B cell (primary cell): ENCODE measurements at regions not wholly inside any gene's neighbourhood (a gene's known extent, or its start where the extent isn't known, plus 50 kb on each side); places are given as distances from the start of the nearest gene placed in this dataset.

Source experiments
- ATAC-seq: fragments of 200-7000 bp; cut with Tn5 transposase; one replicate; pipeline ENCODE4 v1.10.0; 2021; ENCODE audit warnings: low read depth, mild to moderate bottlenecking, moderate number of reproducible peaks, moderate library complexity
- CTCF ChIA-PET: fragments of 350-600 bp; sonication (Branson Sonifier 250); formaldehyde crosslinking; loops from one replicate; lab custom pipeline; 2021; ENCODE audit warnings: antibody characterized with exemption, inconsistent platforms; lab: Charles Lee
- POLR2A ChIA-PET: fragments of 350-600 bp; sonication (Branson Sonifier 250); formaldehyde crosslinking; loops from one replicate; lab custom pipeline; 2021; ENCODE audit warnings: antibody characterized with exemption; lab: Charles Lee
- DNase-seq: peaks from one replicate; pipeline ENCODE4 v3.0.0; 2013
- H2AFZ ChIP-seq: 2 replicates; pipeline ENCODE4 v1.6.1; 2012; ENCODE audit warnings: mild to moderate bottlenecking, low read depth, low read length; ENCODE audit not compliant: insufficient read depth, poor library complexity, severe bottlenecking
- H3K27ac ChIP-seq, 2 donors: 1 replicate in 1 of 2; 2 replicates in 1 of 2; pipeline ENCODE4 v1.5.1; 2012 to 2013; ENCODE audit warnings: low read length in 2 of 2, mild to moderate bottlenecking in 2 of 2, moderate library complexity in 1 of 2
- H3K27me3 ChIP-seq, 4 experiments: fragments of 200-600 bp in 1 of 4; sonication (generic) in 1 of 4; replicated peaks in 1 of 4; 1 replicate in 2 of 4; 2 replicates in 2 of 4; pipeline versions ENCODE4 v1.6.1 to v1.7.0; 2013 to 2016; ENCODE audit warnings: low read length in 3 of 4, mild to moderate bottlenecking in 2 of 4, mixed read lengths in 1 of 4, moderate library complexity in 1 of 4; ENCODE audit not compliant: insufficient read depth in 4 of 4, control insufficient read depth in 3 of 4; ENCODE audit errors: control extremely low read depth in 1 of 4
- H3K36me3 ChIP-seq, 2 experiments: replicated peaks in 1 of 2; 1 replicate in 1 of 2; 2 replicates in 1 of 2; pipeline versions ENCODE4 v1.6.1 to v1.7.1; 2013; ENCODE audit warnings: low read length in 1 of 2; ENCODE audit not compliant: insufficient read depth in 2 of 2, control insufficient read depth in 1 of 2; ENCODE audit errors: control extremely low read depth in 1 of 2, extremely low read depth in 1 of 2
- H3K4me1 ChIP-seq, 2 donors: fragments of 200-600 bp in 1 of 2; sonication (generic) in 1 of 2; 1 replicate in 1 of 2; 2 replicates in 1 of 2; pipeline versions ENCODE4 v1.5.1 to v1.6.1; 2013 to 2017; ENCODE audit warnings: low read length in 2 of 2; ENCODE audit not compliant: control insufficient read depth in 2 of 2, insufficient read depth in 2 of 2
- H3K4me2 ChIP-seq: replicated peaks from 2 replicates; pipeline ENCODE3; 2012; ENCODE audit warnings: mild to moderate bottlenecking, low read depth, low read length; ENCODE audit not compliant: poor library complexity, severe bottlenecking
- H3K4me3 ChIP-seq, 5 experiments: fragments of 200-600 bp in 1 of 5; sonication (generic) in 1 of 5; 1 replicate in 3 of 5; 2 replicates in 2 of 5; pipeline versions ENCODE4 v1.5.1 to v1.7.0; 2011 to 2016; ENCODE audit warnings: low read length in 4 of 5, mild to moderate bottlenecking in 4 of 5, low read depth in 2 of 5, control low read depth in 1 of 5, moderate library complexity in 1 of 5; ENCODE audit not compliant: insufficient read depth in 1 of 5; ENCODE audit errors: control extremely low read depth in 1 of 5, extremely low read depth in 1 of 5
- H3K79me2 ChIP-seq: fragments of 200-600 bp; sonication (generic); one replicate; pipeline ENCODE4 v1.6.0; 2016; ENCODE audit warnings: low read length; ENCODE audit not compliant: control insufficient read depth, insufficient read depth
- H3K9ac ChIP-seq: fragments of 200-600 bp; sonication (generic); 2 replicates; pipeline ENCODE4 v1.6.1; 2017; ENCODE audit warnings: mild to moderate bottlenecking, low read length, moderate library complexity
- H3K9me3 ChIP-seq, 3 donors: one replicate each; pipeline versions ENCODE4 v1.6.1 to v1.7.1; 2013; ENCODE audit warnings: low read length in 2 of 3; ENCODE audit not compliant: control insufficient read depth in 2 of 3, insufficient read depth in 1 of 3; ENCODE audit errors: control extremely low read depth in 1 of 3
- H4K20me1 ChIP-seq: 2 replicates; pipeline ENCODE4 v1.6.0; 2012; ENCODE audit warnings: mild to moderate bottlenecking, low read length; ENCODE audit not compliant: insufficient read depth, control insufficient read depth, poor library complexity, severe bottlenecking
- H3K27ac Mint-ChIP-seq: one replicate; pipeline ENCODE4 v1.8.0; 2021; ENCODE audit warnings: mixed read lengths
- H3K27me3 Mint-ChIP-seq: one replicate; pipeline ENCODE4 v1.8.0; 2021; ENCODE audit warnings: mixed read lengths
- H3K4me1 Mint-ChIP-seq: one replicate; pipeline ENCODE4 v1.8.0; 2021; ENCODE audit warnings: mixed read lengths
- H3K4me3 Mint-ChIP-seq: one replicate; pipeline ENCODE4 v1.8.0; 2021; ENCODE audit warnings: mixed read lengths
- H3K9me3 Mint-ChIP-seq: one replicate; pipeline ENCODE4 v1.8.0; 2022; ENCODE audit warnings: mixed read lengths; ENCODE audit not compliant: insufficient read depth
- EZH2 ChIP-seq: IDR thresholded peaks from 2 replicates; pipeline ENCODE4 v1.6.1; 2012; ENCODE audit warnings: borderline replicate concordance, low read depth, mild to moderate bottlenecking, moderate library complexity, low read length; ENCODE audit not compliant: insufficient read depth, poor library complexity, severe bottlenecking
- WGBS: methylation state at CpG from one replicate; pipeline ENCODE4 v1.1.5; 2013; ENCODE audit warnings: missing lambda C conversion rate; ENCODE audit not compliant: insufficient coverage; 5-methylcytosine and 5-hydroxymethylcytosine counted together
- intact Hi-C: fragments of 100-400 bp; cut with micrococcal nuclease; formaldehyde crosslinking; loops from one replicate; pipeline ENCODE4 v1.10.0; 2022
- TF ChIP-seq, protein P1 (sequence below): fragments of 200-600 bp; IDR thresholded peaks from one replicate; pipeline ENCODE4 v1.8.0; 2022; ENCODE audit warnings: antibody characterized with exemption, mild to moderate bottlenecking

DNA sequence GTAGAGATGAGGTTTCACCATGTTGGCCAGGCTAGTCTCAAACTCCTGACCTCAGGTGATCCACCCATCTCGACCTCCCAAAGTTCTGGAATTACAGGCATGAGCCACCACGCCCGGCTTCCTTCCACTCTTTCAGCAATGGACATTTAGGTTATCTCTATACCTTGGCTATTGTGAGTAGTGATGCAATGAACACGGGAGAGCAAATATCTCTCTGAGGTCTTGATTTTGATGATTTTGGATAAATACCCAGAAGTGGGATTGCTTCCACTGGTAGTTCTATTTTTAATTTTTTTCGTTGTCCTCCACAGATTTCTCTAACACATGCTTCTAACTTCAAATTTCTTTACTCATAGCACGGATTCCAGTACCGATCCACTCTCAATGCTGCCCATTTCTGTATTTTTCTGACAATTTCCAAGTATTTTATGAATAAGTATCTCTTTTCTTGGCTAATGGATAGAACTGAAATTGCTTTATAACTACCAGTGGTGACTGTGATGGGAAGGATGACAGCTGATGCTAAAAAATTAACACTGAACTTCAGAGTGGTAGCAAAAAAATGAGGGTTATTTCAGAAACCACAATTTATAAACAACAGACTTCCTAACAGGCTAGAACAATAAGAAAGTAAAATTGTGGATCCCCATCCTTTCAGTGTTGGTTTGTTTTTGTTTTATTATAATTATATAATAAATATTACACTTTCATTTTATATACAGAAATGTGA, 327.5 kb upstream of the RUNX1 start:
- H3K27me3 ChIP-seq = no peaks in the 10 kb centered on the region
- Mint-ChIP-seq H3K9me3 (no peaks in the 10 kb centered on the region), H3K27me3 (no peaks in the 10 kb centered on the region), H3K4me3 (no peak overlapping the region), H3K4me1 (no peaks in the 10 kb centered on the region), H3K27ac (no peak overlapping the region)
- H3K9me3 ChIP-seq = no peaks in the 10 kb centered on the region
- intact Hi-C loops = loop anchor here (10.0 kb wide), 1 partner anchor 428 kb away; no protein-coding TSS in a partner anchor
- H3K4me2 ChIP-seq = no peak overlapping the region
- DNase-seq = no peak
- no peak overlapping the region for H3K4me3 ChIP-seq
- ATAC-seq = no peak
- no peaks in the 10 kb centered on the region for H3K79me2 ChIP-seq
- H3K4me1 ChIP-seq = no peaks in the 10 kb centered on the region
- ChIA-PET CTCF (no interaction called here), POLR2A (no interaction called here)
- no peaks in the 10 kb centered on the region for H4K20me1 ChIP-seq
- no peak overlapping the region for H3K9ac ChIP-seq
- H2AFZ ChIP-seq = no peak overlapping the region
- TF ChIP-seq EZH2 = no peak
- TF ChIP-seq, protein P1, sequence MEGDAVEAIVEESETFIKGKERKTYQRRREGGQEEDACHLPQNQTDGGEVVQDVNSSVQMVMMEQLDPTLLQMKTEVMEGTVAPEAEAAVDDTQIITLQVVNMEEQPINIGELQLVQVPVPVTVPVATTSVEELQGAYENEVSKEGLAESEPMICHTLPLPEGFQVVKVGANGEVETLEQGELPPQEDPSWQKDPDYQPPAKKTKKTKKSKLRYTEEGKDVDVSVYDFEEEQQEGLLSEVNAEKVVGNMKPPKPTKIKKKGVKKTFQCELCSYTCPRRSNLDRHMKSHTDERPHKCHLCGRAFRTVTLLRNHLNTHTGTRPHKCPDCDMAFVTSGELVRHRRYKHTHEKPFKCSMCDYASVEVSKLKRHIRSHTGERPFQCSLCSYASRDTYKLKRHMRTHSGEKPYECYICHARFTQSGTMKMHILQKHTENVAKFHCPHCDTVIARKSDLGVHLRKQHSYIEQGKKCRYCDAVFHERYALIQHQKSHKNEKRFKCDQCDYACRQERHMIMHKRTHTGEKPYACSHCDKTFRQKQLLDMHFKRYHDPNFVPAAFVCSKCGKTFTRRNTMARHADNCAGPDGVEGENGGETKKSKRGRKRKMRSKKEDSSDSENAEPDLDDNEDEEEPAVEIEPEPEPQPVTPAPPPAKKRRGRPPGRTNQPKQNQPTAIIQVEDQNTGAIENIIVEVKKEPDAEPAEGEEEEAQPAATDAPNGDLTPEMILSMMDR = no peak
- H3K36me3 ChIP-seq = no peaks in the 10 kb centered on the region
- no CpG with 5 or more reads among the region's 7 CpGs for WGBS
- no peak overlapping the region for H3K27ac ChIP-seq

DNA sequence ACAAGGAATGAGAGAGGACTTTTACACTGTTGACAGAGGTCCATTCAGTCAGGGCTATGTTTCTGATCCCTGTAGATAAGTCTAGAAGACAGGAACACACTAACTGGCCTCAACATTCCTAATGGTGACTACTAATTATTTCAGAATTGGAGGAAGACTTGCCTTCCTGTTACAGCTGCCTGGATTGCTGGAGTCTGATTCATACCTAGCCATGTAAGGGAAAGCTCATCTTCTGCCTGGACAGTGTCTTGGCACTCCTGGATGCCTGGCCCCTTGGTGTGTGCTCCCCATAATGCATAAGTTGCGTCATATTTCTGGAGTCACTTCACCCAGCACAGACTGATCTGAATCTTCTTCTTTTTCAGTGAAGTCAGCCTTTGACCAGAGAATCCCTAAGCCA, 326.0 kb upstream of the RUNX1 start:
- H3K27ac ChIP-seq = no peak overlapping the region
- H4K20me1 ChIP-seq = no peaks in the 10 kb centered on the region
- H3K4me1 ChIP-seq = no peaks in the 10 kb centered on the region
- H3K36me3 ChIP-seq = no peaks in the 10 kb centered on the region
- no peaks in the 10 kb centered on the region for H3K9me3 ChIP-seq
- DNase-seq (no peak), ATAC-seq (no peak)
- CTCF ChIA-PET = no interaction called here
- H3K27me3 Mint-ChIP-seq = no peaks in the 10 kb centered on the region
- intact Hi-C loops = loop anchor here (10.0 kb wide), 1 partner anchor 430 kb away; no protein-coding TSS in a partner anchor
- H3K4me1 Mint-ChIP-seq = no peaks in the 10 kb centered on the region
- TF ChIP-seq EZH2 = no peak
- TF ChIP-seq, protein P1 = no peak
- no peak overlapping the region for H2AFZ ChIP-seq
- no peak overlapping the region for H3K4me3 Mint-ChIP-seq
- H3K4me2 ChIP-seq = no peak overlapping the region
- no peaks in the 10 kb centered on the region for H3K79me2 ChIP-seq
- H3K27ac Mint-ChIP-seq = no peak overlapping the region
- H3K4me3 ChIP-seq = no peak overlapping the region
- H3K27me3 ChIP-seq = no peaks in the 10 kb centered on the region
- no peaks in the 10 kb centered on the region for H3K9me3 Mint-ChIP-seq
- 80% methylated on average over 1 of the region's 1 CpG for WGBS
- POLR2A ChIA-PET = no interaction called here
- H3K9ac ChIP-seq = no peak overlapping the region
